Osteoblast (primary cell): ENCODE measurements at regions not wholly inside any gene's neighbourhood (a gene's known extent, or its start where the extent isn't known, plus 50 kb on each side); places are given as distances from the start of the nearest gene placed in this dataset.

Experiments
- DNase-seq: peaks from one replicate; pipeline ENCODE4 v3.0.0; 2011; ENCODE audit warnings: low spot score, mixed read lengths; ENCODE audit not compliant: insufficient read length; ENCODE audit errors: missing footprints
- H2AFZ ChIP-seq: 2 replicates; pipeline ENCODE4 v1.6.0; 2011; ENCODE audit warnings: mild to moderate bottlenecking, low read length
- H3K27ac ChIP-seq: 2 replicates; pipeline ENCODE4 v1.5.1; 2011; ENCODE audit warnings: mild to moderate bottlenecking, low read depth, low read length, moderate library complexity
- H3K27me3 ChIP-seq: 2 replicates; pipeline ENCODE4 v1.6.0; 2012; ENCODE audit warnings: mild to moderate bottlenecking, control low read depth, inconsistent platforms, low read length, moderate library complexity; ENCODE audit not compliant: insufficient read depth
- H3K36me3 ChIP-seq: 2 replicates; pipeline ENCODE4 v1.5.1; 2011; ENCODE audit warnings: mild to moderate bottlenecking, low read length, control low read depth, moderate library complexity; ENCODE audit not compliant: insufficient read depth
- H3K4me1 ChIP-seq: 2 replicates; pipeline ENCODE4 v1.5.1; 2011; ENCODE audit warnings: mild to moderate bottlenecking, low read length, control low read depth, moderate library complexity; ENCODE audit not compliant: insufficient read depth
- H3K4me2 ChIP-seq: 2 replicates; pipeline ENCODE4 v1.6.0; 2011; ENCODE audit warnings: mild to moderate bottlenecking, low read length; ENCODE audit not compliant: insufficient read depth
- H3K4me3 ChIP-seq: fragments of 200-600 bp; sonication (generic); 3 replicates; pipeline ENCODE4 v1.5.1; 2012; ENCODE audit warnings: mild to moderate bottlenecking, low read length, inconsistent platforms; ENCODE audit not compliant: insufficient read depth
- H3K79me2 ChIP-seq: 2 replicates; pipeline ENCODE4 v1.6.0; 2012; ENCODE audit warnings: mild to moderate bottlenecking, low read length, control low read depth, inconsistent platforms; ENCODE audit not compliant: insufficient read depth
- H3K9me3 ChIP-seq: 2 replicates; pipeline ENCODE4 v1.5.1; 2011; ENCODE audit warnings: low read depth, low read length, control low read depth
- H4K20me1 ChIP-seq: 2 replicates; pipeline ENCODE4 v1.6.0; 2012; ENCODE audit warnings: mild to moderate bottlenecking, low read length, control low read depth; ENCODE audit not compliant: insufficient read depth
- TF ChIP-seq, protein P1 (sequence below): IDR thresholded peaks from 2 replicates; pipeline ENCODE4 v1.5.1; 2011; ENCODE audit warnings: mild to moderate bottlenecking, low read depth, low read length, moderate library complexity; ENCODE audit errors: extremely low read depth

GRCh38 chr13:60759499-60759898 lies 362.5 kb downstream of the TDRD3 start:
- no peaks in the 10 kb centered on the region for H3K79me2 ChIP-seq
- H3K27ac ChIP-seq: no peak overlapping the region
- TF ChIP-seq, protein P1, sequence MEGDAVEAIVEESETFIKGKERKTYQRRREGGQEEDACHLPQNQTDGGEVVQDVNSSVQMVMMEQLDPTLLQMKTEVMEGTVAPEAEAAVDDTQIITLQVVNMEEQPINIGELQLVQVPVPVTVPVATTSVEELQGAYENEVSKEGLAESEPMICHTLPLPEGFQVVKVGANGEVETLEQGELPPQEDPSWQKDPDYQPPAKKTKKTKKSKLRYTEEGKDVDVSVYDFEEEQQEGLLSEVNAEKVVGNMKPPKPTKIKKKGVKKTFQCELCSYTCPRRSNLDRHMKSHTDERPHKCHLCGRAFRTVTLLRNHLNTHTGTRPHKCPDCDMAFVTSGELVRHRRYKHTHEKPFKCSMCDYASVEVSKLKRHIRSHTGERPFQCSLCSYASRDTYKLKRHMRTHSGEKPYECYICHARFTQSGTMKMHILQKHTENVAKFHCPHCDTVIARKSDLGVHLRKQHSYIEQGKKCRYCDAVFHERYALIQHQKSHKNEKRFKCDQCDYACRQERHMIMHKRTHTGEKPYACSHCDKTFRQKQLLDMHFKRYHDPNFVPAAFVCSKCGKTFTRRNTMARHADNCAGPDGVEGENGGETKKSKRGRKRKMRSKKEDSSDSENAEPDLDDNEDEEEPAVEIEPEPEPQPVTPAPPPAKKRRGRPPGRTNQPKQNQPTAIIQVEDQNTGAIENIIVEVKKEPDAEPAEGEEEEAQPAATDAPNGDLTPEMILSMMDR: no peak
- no peaks in the 10 kb centered on the region for H3K36me3 ChIP-seq
- no peak overlapping the region for H3K4me2 ChIP-seq
- no peak overlapping the region for H2AFZ ChIP-seq
- DNase-seq: no peak
- no peaks in the 10 kb centered on the region for H4K20me1 ChIP-seq
- H3K27me3 ChIP-seq: no peaks in the 10 kb centered on the region
- H3K9me3 ChIP-seq: no peaks in the 10 kb centered on the region
- no peak overlapping the region for H3K4me3 ChIP-seq
- no peaks in the 10 kb centered on the region for H3K4me1 ChIP-seq

- TF ChIP-seq, protein P1: no peak
- Histone ChIP-seq H4K20me1 (no peaks in the 10 kb centered on the region), H3K27me3 (no peaks in the 10 kb centered on the region), H3K4me3 (no peak overlapping the region), H2AFZ (no peak overlapping the region), H3K79me2 (no peaks in the 10 kb centered on the region), H3K4me2 (no peak overlapping the region), H3K4me1 (no peaks in the 10 kb centered on the region), H3K9me3 (no peaks in the 10 kb centered on the region), H3K36me3 (no peaks in the 10 kb centered on the region), H3K27ac (no peak overlapping the region)
- DNase-seq: no peak
Measured at GRCh38 chr13:60758637-60759036, 361.6 kb downstream of the TDRD3 start.

- no peak overlapping the region for H2AFZ ChIP-seq
- H3K27ac ChIP-seq: no peak overlapping the region
- no peak overlapping the region for H3K4me2 ChIP-seq
- no peaks in the 10 kb centered on the region for H3K79me2 ChIP-seq
- no peaks in the 10 kb centered on the region for H3K9me3 ChIP-seq
- no peak overlapping the region for H3K4me3 ChIP-seq
- TF ChIP-seq, protein P1: no peak
- H3K27me3 ChIP-seq: no peaks in the 10 kb centered on the region
- no peak for DNase-seq
- no peaks in the 10 kb centered on the region for H3K36me3 ChIP-seq
- H4K20me1 ChIP-seq: no peaks in the 10 kb centered on the region
- H3K4me1 ChIP-seq: no peaks in the 10 kb centered on the region
Measured at GRCh38 chr13:60757501-60758215, 360.6 kb downstream of the TDRD3 start.

DNA sequence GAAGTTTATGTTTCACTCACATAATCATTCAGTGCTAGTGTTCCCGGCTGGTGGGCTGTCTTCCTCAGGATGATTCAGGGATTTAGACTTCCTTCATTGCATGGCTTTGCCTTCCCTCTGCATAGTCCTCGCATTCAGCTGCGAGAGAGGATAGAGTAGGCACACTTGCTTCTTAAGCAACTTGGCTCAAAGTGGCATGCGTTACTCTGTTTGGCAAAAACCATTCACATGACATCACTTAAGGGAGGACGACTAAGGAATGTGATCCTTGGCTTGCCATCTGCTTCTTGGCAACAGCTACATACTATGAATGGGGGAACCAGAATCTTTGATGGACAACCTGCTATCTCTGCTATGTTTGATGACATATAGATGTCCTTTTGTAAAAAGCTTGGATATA lies 359.3 kb downstream of the TDRD3 start:
- Histone ChIP-seq H3K4me2 (no peak overlapping the region), H3K4me1 (no peaks in the 10 kb centered on the region), H4K20me1 (no peaks in the 10 kb centered on the region), H3K36me3 (no peaks in the 10 kb centered on the region), H3K9me3 (no peaks in the 10 kb centered on the region), H3K27ac (no peak overlapping the region), H2AFZ (no peak overlapping the region), H3K27me3 (no peaks in the 10 kb centered on the region), H3K4me3 (no peak overlapping the region), H3K79me2 (no peaks in the 10 kb centered on the region)
- TF ChIP-seq, protein P1: no peak
- DNase-seq: no peak
